GM19438 (cell line): ENCODE measurements at regions not wholly inside any gene's neighbourhood (a gene's known extent, or its start where the extent isn't known, plus 50 kb on each side); places are given as distances from the start of the nearest gene placed in this dataset.

Experiments used
- ATAC-seq: cut with Tn5 transposase; IDR thresholded peaks from one replicate; pipeline ENCODE4 v1.9.1; 2021; ENCODE audit warnings: low read depth; ENCODE audit not compliant: unreplicated experiment

DNA sequence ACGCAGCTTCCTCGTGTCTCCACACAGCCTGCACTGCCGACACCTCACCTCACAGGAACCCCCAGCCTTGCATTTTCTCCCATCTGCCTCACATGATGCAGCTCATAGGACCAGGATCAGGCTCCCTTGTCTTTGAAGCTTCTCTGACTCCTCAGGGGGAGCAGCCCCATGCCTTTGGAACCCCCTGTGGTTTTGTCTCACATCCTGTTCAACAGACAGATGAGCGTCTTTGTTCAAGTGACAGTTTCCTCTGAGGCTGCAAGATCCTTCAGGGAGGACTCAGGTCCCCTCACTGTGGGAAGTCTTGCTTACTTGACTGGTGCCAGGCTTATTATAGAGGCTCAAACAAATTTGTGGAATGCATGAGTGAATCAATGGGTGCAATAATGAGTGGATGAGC is 667.1 kb downstream of the INHBA start:
- no peak for ATAC-seq

DNA sequence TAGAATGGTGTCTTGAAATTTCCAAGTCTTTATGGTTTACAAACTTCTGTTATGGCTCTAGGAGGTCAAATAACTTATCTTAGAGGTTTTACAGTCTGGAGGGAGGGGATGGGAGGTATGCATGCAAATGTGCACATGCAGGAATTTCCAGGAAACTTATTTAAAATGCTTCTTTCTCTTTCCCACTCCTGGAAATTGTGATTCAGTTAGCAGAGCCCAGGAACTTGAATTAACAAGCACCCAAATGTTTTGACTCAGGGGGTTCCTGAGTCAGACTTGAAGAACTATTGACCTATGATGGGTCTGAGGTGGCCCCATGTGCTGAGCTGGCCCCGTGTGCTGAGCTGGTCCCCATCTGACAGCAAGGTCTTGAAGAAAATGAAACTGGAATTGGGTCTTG is 669.4 kb downstream of the INHBA start:
- no peak for ATAC-seq

DNA sequence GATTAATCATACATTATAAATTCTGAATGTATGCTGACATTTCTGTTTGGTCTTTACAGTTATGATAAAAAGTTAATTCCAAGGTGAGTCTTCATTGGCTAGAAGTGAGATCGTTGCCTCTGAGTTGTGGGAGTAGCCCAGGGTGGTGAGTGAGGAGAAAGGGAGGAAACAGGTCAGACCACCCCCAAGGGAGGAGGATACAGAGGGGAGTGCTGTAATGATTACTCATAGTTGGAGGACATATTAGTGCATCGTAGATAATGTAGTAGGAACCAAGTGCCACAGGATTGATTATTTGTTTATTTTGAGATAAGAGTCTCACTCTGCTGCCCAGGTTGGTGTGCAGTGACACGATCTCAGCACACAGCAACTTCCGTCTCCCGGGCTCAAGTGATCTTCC is 672.2 kb downstream of the INHBA start:
- no peak for ATAC-seq

DNA sequence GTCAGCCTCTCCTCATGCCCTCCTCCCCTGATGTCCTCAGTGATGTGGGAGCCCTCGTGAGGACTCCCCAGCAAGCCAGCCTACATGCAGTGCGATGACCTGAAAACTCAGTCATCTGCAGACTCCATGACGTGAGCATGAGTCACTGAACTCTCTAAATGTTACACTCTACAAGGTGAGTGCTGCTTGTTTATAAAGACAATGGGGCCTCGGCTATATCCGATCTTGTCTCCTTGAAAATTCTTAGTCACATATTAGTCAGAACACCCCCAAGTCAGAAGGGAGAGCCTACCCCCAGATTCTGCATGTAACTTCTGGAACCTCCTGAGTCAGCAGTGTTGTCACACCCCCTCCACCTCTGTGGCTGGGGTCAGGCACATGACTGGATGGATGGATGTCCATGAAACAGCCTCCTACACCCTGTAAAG is 673.8 kb downstream of the INHBA start:
- ATAC-seq, result no peak

DNA sequence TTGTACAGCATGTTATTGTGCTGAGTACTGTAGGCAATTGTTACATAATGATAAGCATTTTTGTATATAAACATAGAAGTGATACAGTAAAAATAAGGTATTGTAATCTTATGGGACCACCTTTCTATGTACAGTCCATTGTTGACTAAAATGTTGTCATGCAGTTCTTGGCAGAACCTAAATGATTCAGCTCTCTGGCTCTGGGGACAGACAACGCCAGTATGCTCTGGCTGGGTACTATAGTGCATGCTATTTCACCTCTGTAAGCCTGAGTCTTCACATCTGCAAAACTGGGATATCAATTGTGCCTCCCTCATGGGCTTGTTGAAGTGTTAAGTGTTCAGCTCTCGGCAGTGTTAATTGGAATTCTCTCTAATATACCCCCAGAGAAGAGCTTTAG is 674.3 kb downstream of the INHBA start:
- ATAC-seq, result no peak

DNA sequence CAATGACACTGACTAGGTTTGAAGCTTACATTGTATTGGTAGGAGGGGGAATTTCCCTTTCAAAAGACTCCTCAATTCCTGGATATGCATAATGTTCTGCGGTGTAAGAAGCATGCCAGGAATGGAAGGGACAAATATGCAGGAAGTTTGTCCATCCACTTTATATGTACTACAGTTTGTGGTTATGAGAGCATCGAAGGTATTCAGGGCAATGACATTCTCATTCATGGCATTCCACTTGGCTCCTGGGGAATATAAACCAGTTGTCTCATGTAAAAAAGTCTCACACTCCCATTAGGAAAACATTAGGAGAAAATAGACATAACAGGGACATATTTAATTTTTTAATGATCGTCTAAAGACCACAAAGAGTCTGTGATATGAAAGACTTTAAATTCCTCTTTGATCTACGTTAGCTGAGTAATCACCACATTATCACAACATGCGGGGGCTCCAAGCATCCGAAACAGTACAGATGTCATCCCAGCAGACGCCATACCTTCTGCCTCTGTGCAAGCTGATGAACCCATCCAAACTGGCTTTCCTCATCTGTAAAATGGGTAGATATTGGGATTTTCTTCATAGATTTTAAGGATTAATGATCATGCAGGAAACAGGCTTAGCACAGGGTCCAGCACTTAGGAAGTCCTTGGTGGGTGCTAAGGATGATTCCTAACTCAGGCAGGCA is 675.3 kb downstream of the INHBA start:
- no peak for ATAC-seq

DNA sequence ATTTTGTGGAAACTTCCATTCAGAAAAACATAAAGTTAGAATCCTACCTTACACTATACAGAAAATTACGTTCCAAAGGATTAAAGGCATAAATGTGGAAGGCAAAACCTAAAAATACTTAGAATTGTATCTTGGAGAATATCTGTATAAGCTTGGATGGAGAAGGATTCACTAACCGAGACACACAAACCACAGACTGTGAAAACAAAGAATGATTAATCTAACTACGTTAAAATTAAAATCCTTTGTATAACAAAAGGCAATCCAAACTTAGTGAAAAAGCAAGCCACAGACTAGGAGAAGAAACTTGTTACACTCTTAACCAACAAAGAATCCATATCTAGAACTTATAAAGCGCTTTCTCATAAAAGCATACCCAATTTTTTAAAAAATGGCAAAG is 678.8 kb downstream of the INHBA start:
- ATAC-seq, result no peak

DNA sequence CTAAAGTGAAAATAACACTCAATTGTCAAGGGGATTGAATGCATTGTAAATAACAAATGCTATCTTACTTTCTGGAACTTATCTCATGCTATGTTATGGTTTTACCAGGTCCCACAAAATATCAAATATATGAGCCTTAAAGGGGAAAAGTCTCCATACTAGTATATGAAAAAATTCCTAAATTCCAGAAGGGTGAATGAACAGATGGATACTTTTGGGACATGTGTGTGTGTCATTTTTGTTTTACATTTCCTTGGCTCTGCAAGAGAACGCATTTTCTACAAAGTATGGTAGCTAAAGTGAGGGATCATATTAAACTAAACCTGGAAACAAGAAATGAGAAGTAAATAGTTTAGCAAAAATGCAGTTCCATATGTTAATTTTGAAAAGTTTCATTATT is 682.8 kb downstream of the INHBA start:
- ATAC-seq, result no peak

DNA sequence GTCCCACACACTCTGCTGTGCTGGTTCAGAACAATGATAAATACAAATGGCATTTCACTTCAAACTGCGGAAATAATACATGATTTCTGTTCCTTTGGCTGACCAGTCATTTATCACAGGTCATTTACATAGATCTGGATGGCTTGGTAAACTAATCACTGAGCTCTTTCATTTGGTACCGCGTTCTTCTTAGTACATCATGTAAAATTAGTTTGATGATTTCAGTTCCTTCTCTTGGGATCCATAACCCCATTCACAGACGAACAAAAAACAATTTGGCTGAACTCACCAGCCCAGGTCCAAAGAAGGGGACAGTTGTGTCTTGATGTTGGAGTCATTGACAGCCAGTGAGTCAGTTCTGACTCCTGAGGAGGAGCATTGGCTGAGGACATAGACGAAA is 689.8 kb downstream of the INHBA start:
- ATAC-seq, result no peak

DNA sequence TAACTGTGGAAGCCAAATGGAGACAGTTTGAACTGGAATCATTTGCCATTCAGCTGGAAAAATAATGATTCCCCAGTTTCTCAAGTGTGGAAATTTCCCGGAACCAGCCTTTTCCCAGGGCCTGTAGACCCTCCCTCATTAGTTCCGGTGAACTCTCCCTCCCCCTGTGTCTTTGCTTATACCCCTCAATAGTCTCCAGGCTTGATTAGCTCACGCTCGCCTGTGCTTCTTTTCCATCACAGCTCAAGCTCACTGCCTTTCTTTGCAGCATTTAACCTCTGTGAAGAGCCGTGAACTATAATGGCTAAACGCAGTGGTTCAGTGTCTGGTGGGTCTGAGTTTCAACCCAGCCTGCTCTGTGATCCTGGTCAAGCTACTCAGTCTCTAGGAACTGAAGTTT is 690.8 kb downstream of the INHBA start:
- no peak for ATAC-seq

DNA sequence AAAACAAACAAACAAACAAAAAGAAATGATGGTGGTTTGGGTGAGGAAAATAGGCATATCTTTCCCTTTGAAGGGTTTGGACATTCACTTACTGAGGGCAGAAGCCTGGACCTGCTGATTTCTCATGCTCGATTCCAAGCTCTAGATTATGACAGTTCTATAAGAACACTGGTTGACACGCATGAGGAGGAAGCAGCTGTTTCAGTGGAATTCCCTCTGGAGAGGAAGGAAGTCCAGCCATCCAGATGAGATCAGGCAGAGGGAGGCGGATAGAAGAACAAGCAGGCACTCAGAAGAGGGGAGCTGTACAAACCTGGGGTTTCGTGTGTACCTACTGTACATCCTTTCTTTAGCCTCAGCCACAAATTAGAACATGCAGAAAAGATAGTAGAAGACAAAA is 691.9 kb downstream of the INHBA start:
- no peak for ATAC-seq

DNA sequence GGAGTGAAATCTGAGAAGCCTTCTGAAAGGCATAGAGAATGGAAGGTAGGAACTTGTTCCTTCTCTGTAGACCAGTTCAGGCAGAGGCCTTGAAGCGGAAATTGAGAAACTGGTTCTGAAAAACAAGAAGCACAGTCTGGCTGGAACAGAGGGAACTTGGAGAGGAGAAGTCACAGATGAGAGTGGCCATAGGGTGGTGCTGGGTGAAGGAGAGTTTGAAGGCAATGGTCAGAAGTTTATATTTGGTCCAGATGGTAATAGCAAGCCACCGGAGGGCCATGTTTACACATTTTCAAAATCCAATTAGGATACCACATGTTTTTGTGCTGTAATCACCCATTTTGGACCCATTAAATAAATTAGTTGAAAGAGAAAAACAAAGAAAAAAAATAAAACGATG is 692.5 kb downstream of the INHBA start:
- no peak for ATAC-seq

DNA sequence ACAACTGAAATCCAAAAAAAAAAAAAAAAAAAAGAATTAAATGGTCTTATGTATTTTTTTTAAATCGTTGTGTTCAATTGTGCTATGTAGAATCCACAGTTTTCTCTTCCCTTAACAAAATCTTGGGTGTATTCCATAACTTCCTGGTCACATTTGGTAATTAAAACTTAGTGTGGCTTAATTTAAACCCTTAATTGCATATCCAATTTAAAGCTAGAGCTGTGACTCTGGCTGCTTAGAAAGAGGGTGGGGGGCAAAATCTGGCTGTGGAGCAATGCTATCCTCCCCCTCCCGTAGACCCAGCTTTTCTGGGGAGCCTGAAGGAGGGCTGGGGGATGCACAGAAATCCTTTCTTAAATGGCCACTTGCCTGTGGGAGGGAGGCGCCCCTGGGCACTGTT is 695.1 kb downstream of the INHBA start:
- no peak for ATAC-seq

DNA sequence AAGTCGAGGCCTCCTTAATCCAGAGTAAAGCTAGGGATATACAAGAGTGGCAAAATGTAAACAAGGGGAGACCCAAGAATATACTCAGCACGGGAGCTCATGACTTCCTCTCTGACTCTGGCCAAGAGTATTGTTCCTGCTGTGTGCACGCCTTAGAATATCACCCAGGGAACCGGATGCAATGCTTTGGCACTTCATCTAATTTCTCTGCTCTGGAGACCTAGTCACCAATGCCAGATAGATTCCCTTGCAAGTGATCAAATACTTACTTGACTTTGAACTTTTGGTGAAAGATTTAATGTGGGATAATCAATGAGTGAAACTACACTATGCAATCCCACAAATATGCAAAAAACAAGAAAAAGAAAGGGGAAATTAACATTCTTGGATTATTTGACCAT is 695.5 kb downstream of the INHBA start:
- no peak for ATAC-seq

DNA sequence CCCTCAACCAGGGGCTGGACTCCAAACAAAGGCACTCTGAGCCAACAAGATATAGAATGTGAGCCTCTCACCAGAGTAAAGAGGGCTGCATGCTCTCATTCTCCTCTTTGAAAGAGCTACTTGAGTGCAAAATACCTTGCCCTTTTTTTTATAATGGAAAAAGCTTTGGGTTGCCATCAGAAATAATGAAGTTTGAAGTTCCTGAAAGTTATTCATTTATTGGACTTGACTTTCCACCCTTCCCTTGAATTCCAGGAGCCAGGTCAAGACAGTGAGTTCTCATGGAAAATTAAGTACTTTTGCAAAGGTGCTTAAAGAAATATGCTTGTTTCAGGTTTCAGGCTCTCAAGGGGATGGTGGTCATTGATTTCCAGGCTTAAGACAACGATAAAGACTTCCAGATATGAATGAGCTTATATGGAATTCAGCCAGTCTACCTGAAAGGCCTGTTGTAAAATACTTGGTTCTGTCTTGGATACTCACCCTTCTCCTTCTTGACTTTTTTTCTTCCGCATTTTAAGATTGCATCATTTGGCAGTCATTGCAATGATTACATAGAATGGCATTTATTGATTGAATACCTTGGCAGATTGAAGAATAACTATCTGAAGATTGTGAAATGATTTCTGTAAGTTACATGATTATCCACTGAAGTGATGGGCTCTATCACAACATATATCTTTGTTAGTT is 696.4 kb downstream of the INHBA start:
- no peak for ATAC-seq

DNA sequence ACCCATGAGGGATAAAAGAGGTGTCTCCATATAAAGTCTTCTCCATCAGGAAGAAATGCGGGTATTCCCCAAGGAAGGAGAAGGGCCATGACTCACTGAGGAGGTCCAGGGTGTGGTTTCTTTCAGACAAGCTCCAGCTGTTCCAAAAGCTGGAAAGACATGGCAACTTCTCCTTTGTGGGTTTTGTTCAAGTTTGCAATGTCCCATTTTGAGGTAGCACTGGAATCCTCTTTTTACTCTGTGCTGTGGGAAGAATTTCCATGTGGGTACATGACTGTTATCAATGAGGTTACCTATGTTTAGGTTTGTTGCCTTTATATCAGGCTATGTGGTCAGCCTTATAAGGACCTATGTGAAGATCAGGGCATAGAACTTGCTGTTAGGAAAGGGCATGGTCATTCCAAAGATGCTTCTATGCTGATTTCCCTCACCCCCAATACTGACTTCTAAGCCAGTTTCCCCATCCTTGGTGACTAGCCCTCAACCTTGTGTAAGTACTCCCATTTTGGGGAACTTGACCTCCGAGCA is 697.5 kb downstream of the INHBA start:
- no peak for ATAC-seq

DNA sequence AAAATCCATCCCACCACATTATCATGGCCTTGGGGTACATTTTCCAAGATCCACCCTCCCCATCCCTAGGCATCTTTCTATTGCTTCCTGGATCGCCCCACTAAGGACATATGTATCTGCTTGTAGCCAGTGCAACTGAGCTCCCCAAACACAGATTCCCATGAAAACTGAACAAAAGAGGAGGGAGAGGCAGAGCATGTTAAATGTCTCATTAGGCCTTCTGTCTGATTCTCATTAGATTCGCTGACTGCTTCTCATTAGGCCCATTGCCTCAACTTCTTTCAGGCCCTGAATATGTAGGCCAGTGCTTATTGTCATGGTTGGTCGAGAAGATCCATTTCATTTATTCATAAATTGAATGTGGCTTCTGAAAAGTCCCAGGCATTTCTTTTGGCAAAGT is 698.9 kb downstream of the INHBA start:
- no peak for ATAC-seq

DNA sequence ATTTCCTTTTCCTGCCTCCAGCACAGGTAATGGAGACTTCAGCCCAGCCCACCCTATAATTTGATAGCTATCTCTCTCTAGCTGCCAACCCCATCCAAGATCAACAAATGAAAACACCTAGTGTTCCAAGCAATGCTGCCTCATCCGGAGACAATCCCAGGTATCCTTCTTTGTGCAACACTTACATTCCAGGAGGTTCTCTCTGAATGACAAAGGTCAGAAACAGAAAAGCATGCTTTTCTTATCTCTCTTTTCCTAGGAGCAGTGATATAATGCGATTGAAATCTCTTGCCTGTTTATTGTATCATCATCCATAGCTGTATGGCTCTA is 699.3 kb downstream of the INHBA start:
- no peak for ATAC-seq

DNA sequence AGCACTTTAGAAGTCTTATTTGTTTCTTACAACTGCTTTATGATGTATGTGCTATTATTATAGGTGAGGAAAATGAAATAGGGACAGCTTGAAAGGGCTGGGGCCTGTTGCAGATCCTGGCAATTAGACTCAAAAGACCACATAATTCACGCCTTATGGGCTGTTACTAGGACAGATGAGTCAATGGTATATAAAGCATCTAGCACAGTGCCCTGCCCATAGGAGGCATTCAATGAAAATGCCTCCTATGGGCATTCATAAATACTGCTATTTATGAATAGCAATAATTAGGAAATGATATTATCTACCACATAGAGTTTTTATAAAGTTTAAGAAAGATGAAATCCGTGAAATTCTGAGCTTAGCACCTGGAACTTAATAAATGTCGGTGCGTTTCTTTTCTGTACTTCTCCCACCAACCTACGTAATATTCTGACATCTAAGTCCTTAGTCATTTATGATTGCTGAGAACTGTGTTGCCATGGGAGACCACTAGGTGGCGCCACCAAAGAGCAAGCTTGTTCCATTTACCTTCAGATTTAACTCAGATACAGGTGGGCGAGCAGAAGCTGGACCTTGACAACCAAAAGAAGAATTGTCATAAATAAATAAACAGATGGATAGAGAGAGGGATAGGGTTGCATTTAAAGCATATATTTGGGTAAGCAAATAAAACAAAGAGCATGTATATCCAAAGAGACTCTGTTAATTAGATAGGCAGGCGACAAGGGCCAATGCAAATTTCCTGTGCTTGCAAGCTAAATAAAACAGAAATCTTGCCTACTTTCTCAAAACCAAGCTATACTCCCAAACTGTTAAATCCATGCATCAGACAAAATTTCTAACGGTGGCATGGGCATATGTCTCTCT is 699.9 kb downstream of the INHBA start:
- ATAC-seq, result peak; percentile 70

DNA sequence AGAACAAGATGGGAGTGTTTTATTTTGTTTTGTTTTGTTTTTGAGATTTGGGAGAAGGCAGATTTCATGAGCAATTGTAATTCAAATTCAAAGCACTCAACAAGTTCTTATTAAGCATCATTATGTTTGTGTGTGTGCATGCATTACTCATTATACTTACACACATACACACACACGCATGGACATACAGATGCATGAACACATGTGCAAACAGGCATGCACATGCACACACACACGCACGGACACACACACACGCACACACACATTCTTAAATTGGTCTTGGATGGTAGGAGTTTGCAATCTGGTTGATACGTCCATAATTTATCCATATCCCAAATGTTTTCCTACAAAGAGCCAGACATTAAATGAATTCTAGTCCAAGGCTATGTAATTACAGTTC is 702.8 kb downstream of the INHBA start:
- no peak for ATAC-seq

DNA sequence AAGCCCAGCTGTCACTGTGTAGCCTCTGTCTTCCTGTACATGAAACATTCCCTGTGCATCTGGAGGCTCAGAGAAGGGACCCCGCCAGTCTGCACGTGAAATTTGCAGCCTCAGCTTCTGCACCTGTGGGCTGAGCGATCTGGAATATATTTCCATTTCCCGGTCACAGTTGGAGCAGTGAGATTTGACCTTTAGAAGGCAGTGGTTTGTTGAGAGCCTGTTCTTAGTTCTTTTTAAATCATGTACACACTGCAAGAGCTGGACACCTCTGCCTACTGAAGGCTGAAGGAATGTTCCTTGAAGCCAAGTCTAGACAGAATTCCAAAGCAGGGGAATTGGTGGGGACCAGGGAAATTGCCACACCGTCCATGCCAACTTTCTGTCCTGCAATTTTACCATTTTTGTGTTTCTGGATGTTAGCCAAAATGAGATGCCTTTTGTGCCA is 706.6 kb downstream of the INHBA start:
- ATAC-seq, result no peak
